Colonic mucosa (tissue), 4 donors: ENCODE measurements at regions not wholly inside any gene's neighbourhood (a gene's known extent, or its start where the extent isn't known, plus 50 kb on each side); places are given as distances from the start of the nearest gene placed in this dataset.

Experiments
- DNase-seq: peaks from one replicate; pipeline ENCODE4 v3.0.0-alpha.2; 2020
- H3K27ac ChIP-seq: fragments of 200-600 bp; one replicate; pipeline ENCODE4 v1.8.0; 2021
- H3K27me3 ChIP-seq: fragments of 200-600 bp; one replicate; pipeline ENCODE4 v1.8.0; 2021
- H3K36me3 ChIP-seq: fragments of 200-600 bp; one replicate; pipeline ENCODE4 v1.8.0; 2021
- H3K4me1 ChIP-seq: fragments of 200-600 bp; one replicate; pipeline ENCODE4 v1.8.0; 2021; ENCODE audit warnings: mild to moderate bottlenecking
- H3K4me3 ChIP-seq: fragments of 200-600 bp; one replicate; pipeline ENCODE4 v1.8.0; 2021
- H3K9ac ChIP-seq, 2 donors: one replicate each; pipeline ENCODE4 v1.7.0; 2013; ENCODE audit warnings: control low read depth in 2 of 2, low read depth in 2 of 2, low read length in 2 of 2
- H3K9me3 ChIP-seq: fragments of 200-600 bp; one replicate; pipeline ENCODE4 v1.8.0; 2021
- intact Hi-C: fragments of 100-400 bp; cut with DNase I; formaldehyde crosslinking; loops from one replicate; pipeline ENCODE4 v1.14.1; 2022
- TF ChIP-seq, protein P1 (sequence below): fragments of 200-600 bp; IDR thresholded peaks from one replicate; pipeline ENCODE4 v1.8.0; 2022; ENCODE audit warnings: antibody characterized with exemption, mild to moderate bottlenecking
- donor health status: healthy.
- donor health status: DM: no; HTN: no; CAD: no.
- donor health status: DM: no; HTN: no; CAD: no.

DNA sequence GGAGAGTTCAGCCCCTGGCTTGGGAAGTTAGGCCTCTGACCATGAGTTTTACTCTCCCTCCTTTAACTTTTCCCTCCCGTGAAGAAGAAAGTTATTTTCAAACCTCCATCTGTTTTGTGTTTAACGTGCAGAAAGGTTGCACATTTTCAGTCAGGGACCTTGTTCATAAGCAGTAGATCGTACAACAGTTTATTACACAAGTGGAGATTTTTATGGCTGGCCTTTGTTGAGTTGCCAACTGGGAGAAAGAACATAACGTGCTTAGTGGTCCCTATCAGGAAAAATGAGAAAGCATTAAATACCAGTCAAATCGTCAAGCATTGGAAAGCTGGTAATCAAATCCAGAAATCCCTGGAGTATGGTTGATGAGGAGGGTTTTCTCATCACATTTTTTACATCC is 117.9 kb upstream of the MYOCD start:
- no peak for DNase-seq
- intact Hi-C loops: loop anchor here (5.0 to 10.0 kb wide), 2 partner anchors 119 to 187 kb away; partner anchors contain the start of gene MYOCD

DNA sequence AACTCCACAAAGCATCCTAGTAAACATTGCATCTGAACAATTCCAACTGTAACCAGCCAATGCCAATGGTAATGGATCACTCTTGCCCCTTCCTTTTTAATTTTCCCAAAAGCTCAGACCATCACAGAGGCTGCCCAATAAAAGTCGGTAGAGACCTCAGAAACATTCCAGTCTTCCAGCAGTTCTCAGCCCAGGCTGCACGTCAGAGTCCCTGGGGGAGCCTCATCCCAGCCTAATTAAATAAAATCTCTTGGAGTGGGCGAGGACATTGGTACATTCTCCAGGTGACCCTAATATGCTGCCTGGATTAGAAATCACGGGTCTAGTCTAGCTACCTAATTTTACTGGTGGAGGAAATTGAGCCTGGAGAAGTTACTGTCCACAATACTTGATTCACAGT is 117.1 kb upstream of the MYOCD start:
- no peaks in the 10 kb centered on the region for H3K4me1 ChIP-seq
- no peak for DNase-seq
- no peak overlapping the region for H3K9ac ChIP-seq
- TF ChIP-seq, protein P1, sequence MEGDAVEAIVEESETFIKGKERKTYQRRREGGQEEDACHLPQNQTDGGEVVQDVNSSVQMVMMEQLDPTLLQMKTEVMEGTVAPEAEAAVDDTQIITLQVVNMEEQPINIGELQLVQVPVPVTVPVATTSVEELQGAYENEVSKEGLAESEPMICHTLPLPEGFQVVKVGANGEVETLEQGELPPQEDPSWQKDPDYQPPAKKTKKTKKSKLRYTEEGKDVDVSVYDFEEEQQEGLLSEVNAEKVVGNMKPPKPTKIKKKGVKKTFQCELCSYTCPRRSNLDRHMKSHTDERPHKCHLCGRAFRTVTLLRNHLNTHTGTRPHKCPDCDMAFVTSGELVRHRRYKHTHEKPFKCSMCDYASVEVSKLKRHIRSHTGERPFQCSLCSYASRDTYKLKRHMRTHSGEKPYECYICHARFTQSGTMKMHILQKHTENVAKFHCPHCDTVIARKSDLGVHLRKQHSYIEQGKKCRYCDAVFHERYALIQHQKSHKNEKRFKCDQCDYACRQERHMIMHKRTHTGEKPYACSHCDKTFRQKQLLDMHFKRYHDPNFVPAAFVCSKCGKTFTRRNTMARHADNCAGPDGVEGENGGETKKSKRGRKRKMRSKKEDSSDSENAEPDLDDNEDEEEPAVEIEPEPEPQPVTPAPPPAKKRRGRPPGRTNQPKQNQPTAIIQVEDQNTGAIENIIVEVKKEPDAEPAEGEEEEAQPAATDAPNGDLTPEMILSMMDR: no peak
- intact Hi-C loops: loop anchor here (5.0 to 10.0 kb wide), 2 partner anchors 119 to 186 kb away; partner anchors contain the start of gene MYOCD
- no peaks in the 10 kb centered on the region for H3K9me3 ChIP-seq
- H3K27me3 ChIP-seq: no peaks in the 10 kb centered on the region
- no peak overlapping the region for H3K27ac ChIP-seq
- no peaks in the 10 kb centered on the region for H3K36me3 ChIP-seq
- H3K4me3 ChIP-seq: no peak overlapping the region

More for the DNA sequence above, 117.9 kb upstream of the MYOCD start:
- Histone ChIP-seq H3K9me3 (no peaks in the 10 kb centered on the region), H3K4me1 (no peaks in the 10 kb centered on the region), H3K27me3 (no peaks in the 10 kb centered on the region), H3K27ac (no peak overlapping the region), H3K36me3 (no peaks in the 10 kb centered on the region), H3K9ac (no peak overlapping the region), H3K4me3 (no peak overlapping the region)
- TF ChIP-seq, protein P1: no peak

DNA sequence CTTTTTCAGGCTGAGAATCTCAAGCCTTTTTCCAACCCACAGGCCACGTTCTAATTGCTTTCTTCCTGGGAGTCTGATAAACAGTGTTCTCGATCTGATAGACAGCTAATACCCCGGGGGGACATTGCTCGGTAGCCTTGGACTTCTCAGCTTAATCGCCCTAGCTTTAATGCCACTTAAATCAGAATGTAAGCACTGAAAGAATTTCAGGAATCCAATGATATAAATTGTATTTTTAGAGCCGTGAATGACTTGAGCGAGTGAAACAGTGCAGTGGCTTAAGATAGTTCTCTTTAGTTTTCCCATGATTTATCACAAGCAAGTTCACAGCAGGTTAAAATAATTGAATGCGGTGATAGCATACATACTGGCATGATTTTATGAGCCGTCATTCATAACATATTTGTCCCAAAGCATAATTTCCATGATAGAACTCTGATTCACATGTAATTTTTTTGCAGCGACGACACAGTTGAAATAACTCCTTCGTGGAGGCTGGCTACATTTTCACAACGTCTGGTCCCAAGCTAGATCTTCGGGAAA is 116.1 kb upstream of the MYOCD start:
- DNase-seq: no peak
- Histone ChIP-seq H3K9ac (no peak overlapping the region), H3K36me3 (no peaks in the 10 kb centered on the region), H3K27me3 (no peaks in the 10 kb centered on the region), H3K4me1 (no peaks in the 10 kb centered on the region), H3K27ac (no peak overlapping the region), H3K9me3 (no peaks in the 10 kb centered on the region), H3K4me3 (no peak overlapping the region)
- TF ChIP-seq, protein P1: no peak
- intact Hi-C loops: loop anchor here (5.0 to 10.0 kb wide), 2 partner anchors 118 to 185 kb away; partner anchors contain the start of gene MYOCD

DNA sequence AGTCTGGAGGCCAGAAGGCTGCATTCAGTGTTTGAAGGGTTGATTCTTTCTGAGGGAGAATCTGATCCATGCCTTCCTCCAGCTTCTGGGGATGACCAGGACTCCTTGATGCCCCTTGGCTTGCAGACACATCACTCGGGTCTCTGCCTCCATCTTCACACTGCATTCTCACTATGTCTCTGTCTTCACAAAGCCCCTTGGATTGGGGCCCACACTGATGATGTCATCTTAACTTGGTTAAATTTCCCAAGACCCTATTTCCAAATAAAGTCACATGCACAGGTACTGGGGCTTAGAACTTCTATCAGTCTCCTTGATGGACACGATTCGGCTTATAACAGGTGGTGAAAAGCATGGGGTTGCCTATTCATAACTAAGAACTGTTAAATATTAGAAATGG is 112.1 kb upstream of the MYOCD start:
- Histone ChIP-seq H3K9me3 (no peaks in the 10 kb centered on the region), H3K4me1 (no peaks in the 10 kb centered on the region), H3K9ac (no peak overlapping the region), H3K36me3 (no peaks in the 10 kb centered on the region), H3K27ac (no peak overlapping the region), H3K27me3 (no peaks in the 10 kb centered on the region), H3K4me3 (no peak overlapping the region)
- DNase-seq: no peak
- intact Hi-C loops: no loop called here
- TF ChIP-seq, protein P1: no peak

DNA sequence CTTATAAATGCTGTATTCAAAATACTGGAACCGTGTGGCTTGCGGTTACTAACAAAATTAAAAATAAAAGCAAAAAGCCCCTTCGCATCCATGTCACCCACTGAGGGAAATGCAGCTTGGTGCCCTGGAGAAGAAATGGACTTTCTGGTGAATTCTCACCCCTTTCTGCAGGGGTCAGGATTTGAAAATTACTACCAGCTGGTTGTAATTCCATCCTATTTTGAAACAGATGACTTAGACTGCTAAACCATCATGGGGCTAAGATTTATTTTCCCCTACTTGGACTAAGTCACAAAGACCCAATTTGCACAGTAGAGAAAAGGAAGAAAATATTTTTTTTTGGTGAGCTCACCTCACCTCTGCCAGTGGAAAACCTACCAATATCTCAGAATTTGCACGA is 111.4 kb upstream of the MYOCD start:
- Histone ChIP-seq H3K27ac (no peak overlapping the region), H3K27me3 (no peaks in the 10 kb centered on the region), H3K36me3 (no peaks in the 10 kb centered on the region), H3K9me3 (no peaks in the 10 kb centered on the region), H3K4me3 (no peak overlapping the region), H3K4me1 (no peaks in the 10 kb centered on the region), H3K9ac (no peak overlapping the region)
- TF ChIP-seq, protein P1: no peak
- DNase-seq: no peak
- intact Hi-C loops: no loop called here
